ENCODE measurements at regions not wholly inside any gene's neighbourhood (a gene's known extent, or its start where the extent isn't known, plus 50 kb on each side); places are given as distances from the start of the nearest gene placed in this dataset.

- no peak for TF ChIP-seq CTCF (IDR thresholded peaks at IDR 0.05)
- TF ChIP-seq POLR2AphosphoS5 (IDR thresholded peaks at IDR 0.05; ENCODE audit: low read depth, low read length): no peak
- TF ChIP-seq RCOR1 (IDR thresholded peaks at IDR 0.05; ENCODE audit: low read length): no peak
- no peak for TF ChIP-seq CHD2 (IDR thresholded peaks at IDR 0.05; ENCODE audit: low read length, partially characterized antibody)
- no peak for TF ChIP-seq YY1 (IDR thresholded peaks at IDR 0.05; ENCODE audit: low read depth)
- no peak for TF ChIP-seq USF2 (IDR thresholded peaks at IDR 0.05; ENCODE audit: borderline replicate concordance, low read depth, low read length)
- no peak for TF ChIP-seq MXI1 (IDR thresholded peaks at IDR 0.05; ENCODE audit: low read depth, low read length)
- TF ChIP-seq MAX (IDR thresholded peaks at IDR 0.05; ENCODE audit: low read depth): no peak
These were observed 607.2 kb downstream of the OTOL1 start for GRCh38 chr3:162103808-162104207.
